Activated CD8-positive, alpha-beta memory T cell treated with anti-CD3 and anti-CD28 coated beads, Interleukin-2, amount 10 ng/mL, durations not matched to agents 7 days and 5 days (primary cell): ENCODE measurements at regions not wholly inside any gene's neighbourhood (a gene's known extent, or its start where the extent isn't known, plus 50 kb on each side); places are given as distances from the start of the nearest gene placed in this dataset.

Experiments used
- ATAC-seq: fragments of 150-1000 bp; cut with Tn5 transposase; one replicate; pipeline ENCODE4 v1.10.0; 2021; ENCODE audit warnings: moderate library complexity
- CTCF ChIA-PET: fragments of 350-600 bp; sonication (Branson Sonifier 250); formaldehyde crosslinking; loops from one replicate; lab custom pipeline; 2021; ENCODE audit warnings: antibody characterized with exemption; lab: Charles Lee
- DNase-seq: peaks from one replicate; pipeline ENCODE4 v3.0.0-alpha.2; 2020
- H3K27ac Mint-ChIP-seq: one replicate; pipeline ENCODE4 v1.8.0; 2021; ENCODE audit warnings: mild to moderate bottlenecking, mixed read lengths
- H3K27me3 Mint-ChIP-seq: one replicate; pipeline ENCODE4 v1.8.0; 2021; ENCODE audit warnings: mixed read lengths
- H3K36me3 Mint-ChIP-seq: one replicate; pipeline ENCODE4 v1.8.0; 2021; ENCODE audit warnings: mild to moderate bottlenecking, mixed read lengths
- H3K4me1 Mint-ChIP-seq: one replicate; pipeline ENCODE4 v1.8.0; 2021; ENCODE audit warnings: mixed read lengths
- H3K4me3 Mint-ChIP-seq: one replicate; pipeline ENCODE4 v1.8.0; 2021; ENCODE audit warnings: mild to moderate bottlenecking, moderate library complexity, mixed read lengths
- H3K9me3 Mint-ChIP-seq: one replicate; pipeline ENCODE4 v1.8.0; 2022; ENCODE audit warnings: low read depth, mixed read lengths

DNA sequence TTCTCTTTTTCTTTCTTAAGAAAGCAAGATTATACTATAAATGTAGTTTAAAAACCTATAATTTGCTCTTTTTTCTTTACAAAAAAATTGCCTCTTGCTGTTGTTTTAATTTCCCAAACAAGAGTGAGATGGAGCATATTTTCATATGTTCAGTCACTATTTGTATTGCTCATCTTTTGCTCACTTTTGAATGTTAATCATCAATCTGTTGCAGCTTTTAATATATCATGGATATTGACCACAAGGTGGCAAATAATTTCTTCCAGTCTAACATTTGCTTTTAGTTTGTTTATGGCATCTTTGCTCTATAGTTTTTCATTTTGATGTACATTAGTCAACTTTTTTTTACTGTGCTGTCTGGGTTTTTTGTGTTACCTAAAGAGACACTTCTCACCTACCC is 112.6 kb upstream of the THRB start:
- no peak overlapping the region for H3K4me3 Mint-ChIP-seq
- ATAC-seq (no peak), DNase-seq (no peak)
- H3K27me3 Mint-ChIP-seq: no peaks in the 10 kb centered on the region
- H3K9me3 Mint-ChIP-seq: no peaks in the 10 kb centered on the region
- CTCF ChIA-PET: no interaction called here
- H3K4me1 Mint-ChIP-seq: no peaks in the 10 kb centered on the region
- H3K36me3 Mint-ChIP-seq: no peaks in the 10 kb centered on the region
- H3K27ac Mint-ChIP-seq: no peak overlapping the region

DNA sequence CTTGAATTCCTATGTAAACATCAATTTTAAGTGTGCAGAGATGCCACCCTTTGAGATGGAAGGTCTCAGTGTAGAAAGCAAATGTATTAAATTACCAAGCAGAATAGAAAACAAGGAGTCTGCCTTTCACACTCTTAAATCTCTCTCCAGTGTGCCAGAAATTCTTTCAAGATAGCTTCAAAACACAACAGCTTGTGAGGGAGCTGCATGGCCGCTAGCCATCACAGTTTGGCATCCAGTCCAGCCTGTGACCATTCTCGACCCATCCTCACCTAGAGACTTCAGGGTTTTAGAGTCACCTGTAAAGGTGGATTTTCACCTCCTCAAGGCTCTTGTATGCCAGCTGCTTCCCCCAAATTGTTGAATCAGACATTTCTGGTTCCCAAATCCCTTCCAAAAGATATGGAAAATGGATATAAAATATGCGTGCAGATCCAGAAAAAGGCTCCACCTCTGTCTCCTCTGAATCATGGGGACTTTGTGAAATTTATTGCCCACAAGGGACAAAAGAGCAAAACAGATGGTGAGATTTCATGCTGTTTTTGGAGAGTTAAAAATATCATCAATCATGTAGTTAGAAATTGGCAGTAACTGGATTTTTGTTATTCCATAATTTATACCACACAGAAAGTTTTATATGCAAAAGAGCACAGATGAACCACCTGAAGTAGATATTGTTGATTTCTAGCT is 114.2 kb upstream of the THRB start:
- ATAC-seq (no peak), DNase-seq (no peak)
- H3K4me3 Mint-ChIP-seq: no peak overlapping the region
- no peak overlapping the region for H3K27ac Mint-ChIP-seq
- H3K4me1 Mint-ChIP-seq: no peaks in the 10 kb centered on the region
- H3K9me3 Mint-ChIP-seq: no peaks in the 10 kb centered on the region
- no peaks in the 10 kb centered on the region for H3K36me3 Mint-ChIP-seq
- CTCF ChIA-PET: no interaction called here
- H3K27me3 Mint-ChIP-seq: no peaks in the 10 kb centered on the region

GRCh38 chr3:24614359-24614758 is 119.7 kb upstream of the THRB start:
- ATAC-seq: no peak
- H3K4me3 Mint-ChIP-seq: no peak overlapping the region
- H3K36me3 Mint-ChIP-seq: no peaks in the 10 kb centered on the region
- H3K27me3 Mint-ChIP-seq: no peaks in the 10 kb centered on the region
- DNase-seq: no peak
- CTCF ChIA-PET: no interaction called here
- H3K4me1 Mint-ChIP-seq: no peaks in the 10 kb centered on the region
- no peaks in the 10 kb centered on the region for H3K9me3 Mint-ChIP-seq
- no peak overlapping the region for H3K27ac Mint-ChIP-seq

GRCh38 chr3:24615177-24615576 is 120.5 kb upstream of the THRB start:
- no peaks in the 10 kb centered on the region for H3K36me3 Mint-ChIP-seq
- H3K27me3 Mint-ChIP-seq: no peaks in the 10 kb centered on the region
- ATAC-seq: no peak
- CTCF ChIA-PET: no interaction called here
- no peak overlapping the region for H3K4me3 Mint-ChIP-seq
- H3K27ac Mint-ChIP-seq: no peak overlapping the region
- H3K9me3 Mint-ChIP-seq: no peaks in the 10 kb centered on the region
- DNase-seq: no peak
- no peaks in the 10 kb centered on the region for H3K4me1 Mint-ChIP-seq

DNA sequence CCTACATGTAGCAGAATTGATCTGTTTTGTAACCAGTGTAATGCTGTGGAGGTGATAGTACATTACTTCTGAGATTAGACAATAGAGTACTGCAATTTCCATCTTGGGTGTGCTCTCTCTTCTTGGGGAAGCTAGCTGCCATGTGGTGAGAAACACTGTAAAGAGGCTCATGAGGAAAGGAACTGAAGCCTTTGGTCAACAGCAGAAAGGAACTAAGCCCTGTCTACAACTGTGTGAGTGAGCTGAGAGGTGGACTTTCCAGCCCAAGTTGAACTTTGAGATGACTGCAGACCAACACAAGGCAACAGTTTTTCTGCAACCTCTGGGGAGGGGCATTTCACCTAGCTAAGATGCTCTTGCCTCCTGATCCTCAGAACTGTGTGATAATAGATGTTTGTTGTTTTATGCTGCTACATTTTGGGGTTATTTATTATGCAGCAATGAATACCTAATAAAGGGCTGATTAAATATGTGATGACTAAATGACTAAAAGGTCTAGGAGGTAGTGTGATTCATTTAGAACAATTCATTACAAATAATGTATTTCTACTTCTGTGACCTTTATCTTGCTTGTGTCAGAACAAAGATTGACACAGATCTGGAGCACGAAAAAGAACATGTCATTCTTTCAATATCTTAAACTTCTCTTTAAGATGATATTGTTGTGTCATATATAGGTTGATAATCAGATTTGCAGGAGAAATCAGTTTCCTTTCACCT is 121.6 kb upstream of the THRB start:
- CTCF ChIA-PET: no interaction called here
- DNase-seq: no peak
- Mint-ChIP-seq H3K9me3 (no peaks in the 10 kb centered on the region), H3K4me3 (no peak overlapping the region), H3K27me3 (no peaks in the 10 kb centered on the region), H3K36me3 (no peaks in the 10 kb centered on the region), H3K27ac (no peak overlapping the region), H3K4me1 (no peaks in the 10 kb centered on the region)
- ATAC-seq: no peak

DNA sequence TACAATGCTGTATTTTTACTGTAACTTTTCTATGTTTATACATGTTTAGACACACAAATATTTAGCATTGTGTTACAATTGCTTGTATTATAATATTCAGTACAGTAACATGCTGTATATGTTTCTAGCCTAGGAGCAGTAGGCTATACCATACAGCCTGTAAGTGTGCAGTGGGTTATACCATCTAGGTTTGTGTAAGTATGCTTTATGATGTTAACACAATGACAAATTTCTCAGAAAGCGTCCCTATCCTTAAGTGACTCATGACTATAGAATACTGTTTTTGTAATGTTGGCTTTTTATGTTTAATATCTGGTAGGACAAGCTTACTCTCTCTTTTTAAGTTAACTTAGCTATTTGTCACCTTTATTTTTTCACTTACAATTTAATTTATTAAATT is 127.5 kb upstream of the THRB start:
- Mint-ChIP-seq H3K27me3 (no peaks in the 10 kb centered on the region), H3K27ac (no peak overlapping the region), H3K4me3 (no peak overlapping the region), H3K36me3 (no peaks in the 10 kb centered on the region), H3K9me3 (no peaks in the 10 kb centered on the region), H3K4me1 (no peaks in the 10 kb centered on the region)
- CTCF ChIA-PET: no interaction called here
- no peak for DNase-seq
- no peak for ATAC-seq

DNA sequence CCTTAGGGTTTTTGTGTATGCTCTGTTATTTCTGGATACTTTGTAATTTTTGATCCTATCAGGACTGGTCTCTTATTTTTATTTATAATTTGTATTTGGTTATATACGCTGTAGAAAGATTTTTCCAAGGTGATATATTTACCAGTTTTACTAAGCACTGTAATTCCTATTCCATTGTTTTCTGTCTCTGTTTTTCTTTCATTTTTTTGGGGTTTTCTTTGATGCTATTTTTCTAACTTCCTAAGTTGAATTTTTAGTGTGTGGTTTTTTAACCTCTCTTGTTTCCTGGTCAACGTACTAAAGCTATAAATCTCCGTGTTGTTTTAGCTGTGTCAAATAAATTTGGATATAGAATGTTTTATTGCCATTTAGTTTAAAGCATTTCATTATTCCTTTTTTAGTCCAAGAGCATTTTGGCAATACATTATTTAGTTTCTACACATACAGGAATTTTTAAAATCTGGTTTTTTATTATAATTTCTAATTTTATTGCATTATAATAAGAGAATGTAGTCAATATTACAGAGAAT is 128.1 kb upstream of the THRB start:
- CTCF ChIA-PET: no interaction called here
- H3K9me3 Mint-ChIP-seq: no peaks in the 10 kb centered on the region
- H3K27me3 Mint-ChIP-seq: no peaks in the 10 kb centered on the region
- no peaks in the 10 kb centered on the region for H3K36me3 Mint-ChIP-seq
- no peak overlapping the region for H3K4me3 Mint-ChIP-seq
- no peak overlapping the region for H3K27ac Mint-ChIP-seq
- H3K4me1 Mint-ChIP-seq: no peaks in the 10 kb centered on the region
- DNase-seq (no peak), ATAC-seq (no peak)

GRCh38 chr3:24623657-24624056 is 129.0 kb upstream of the THRB start:
- no peaks in the 10 kb centered on the region for H3K4me1 Mint-ChIP-seq

GRCh38 chr3:24624938-24625681 is 130.5 kb upstream of the THRB start:
- Mint-ChIP-seq H3K27ac (no peak overlapping the region), H3K4me3 (no peak overlapping the region), H3K4me1 (no peaks in the 10 kb centered on the region), H3K9me3 (no peaks in the 10 kb centered on the region), H3K27me3 (no peaks in the 10 kb centered on the region), H3K36me3 (no peaks in the 10 kb centered on the region)
- no peak for DNase-seq
- CTCF ChIA-PET: no interaction called here
- no peak for ATAC-seq

More at GRCh38 chr3:24623657-24624056, 129.0 kb upstream of the THRB start:
- DNase-seq: no peak
- no peak for ATAC-seq
- Mint-ChIP-seq H3K9me3 (no peaks in the 10 kb centered on the region), H3K27ac (no peak overlapping the region), H3K36me3 (no peaks in the 10 kb centered on the region), H3K4me3 (no peak overlapping the region), H3K27me3 (no peaks in the 10 kb centered on the region)
- CTCF ChIA-PET: no interaction called here

DNA sequence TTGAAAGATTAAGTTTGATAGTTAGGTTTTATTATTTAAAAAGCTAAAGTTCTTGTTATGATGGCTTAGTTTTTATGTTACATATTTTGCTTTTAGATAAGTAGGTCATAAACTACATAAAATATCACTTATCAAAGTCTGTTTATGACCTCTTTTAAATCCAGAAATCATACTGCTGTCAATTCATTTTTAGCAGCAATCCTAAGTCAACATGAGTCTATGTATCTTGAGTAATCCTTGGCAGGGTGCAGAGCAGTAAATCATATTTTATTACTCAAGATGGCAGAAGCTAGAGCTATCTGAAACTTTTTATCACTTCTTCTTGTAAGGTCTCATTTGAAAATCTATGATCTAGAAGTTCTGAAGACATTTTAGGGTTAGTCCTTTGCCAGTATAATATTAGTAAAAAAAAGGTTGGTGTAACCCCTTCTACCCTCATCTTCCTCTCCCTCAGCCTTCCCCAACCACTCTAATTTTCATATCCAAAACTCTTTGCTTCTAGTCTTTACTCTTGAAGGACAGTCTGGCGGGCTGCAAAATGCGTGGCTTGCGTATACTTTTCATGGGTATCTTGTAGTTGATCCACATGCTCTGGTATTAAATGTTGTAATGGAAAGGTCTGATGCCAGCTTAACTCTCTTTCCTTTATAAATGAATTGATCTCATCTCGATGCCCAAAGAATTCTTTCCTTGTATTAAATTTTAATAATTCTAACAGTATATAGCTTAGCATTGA is 134.0 kb upstream of the THRB start:
- Mint-ChIP-seq H3K27ac (no peak overlapping the region), H3K4me1 (no peaks in the 10 kb centered on the region), H3K9me3 (no peaks in the 10 kb centered on the region), H3K36me3 (no peaks in the 10 kb centered on the region), H3K4me3 (no peak overlapping the region), H3K27me3 (no peaks in the 10 kb centered on the region)
- CTCF ChIA-PET: interaction anchor here (1.4 kb wide), 1 partner anchor 52 kb away, joined by 3 read pairs; no protein-coding TSS in a partner anchor
- ATAC-seq (no peak), DNase-seq (no peak)

DNA sequence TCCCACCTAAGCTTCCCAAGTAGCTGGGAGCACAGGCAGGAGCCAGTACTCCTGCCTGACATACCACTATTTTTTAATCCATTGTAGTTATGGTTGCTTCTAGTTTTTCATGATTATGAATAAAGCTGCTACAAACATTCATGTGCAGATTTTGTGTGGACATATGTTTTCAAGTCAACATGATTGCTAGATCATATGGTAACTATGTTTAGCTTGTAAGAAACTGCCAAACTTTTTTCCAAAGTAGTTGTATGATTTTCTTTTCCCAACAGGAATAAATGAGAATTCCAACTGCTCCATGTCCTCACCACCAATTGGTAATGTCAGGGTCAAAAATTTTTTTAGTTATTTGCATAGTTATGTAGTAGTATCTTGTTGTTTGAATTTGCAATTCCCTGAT is 136.8 kb upstream of the THRB start:
- no peaks in the 10 kb centered on the region for H3K4me1 Mint-ChIP-seq
- no peaks in the 10 kb centered on the region for H3K36me3 Mint-ChIP-seq
- H3K4me3 Mint-ChIP-seq: no peak overlapping the region
- DNase-seq (no peak), ATAC-seq (no peak)
- no peak overlapping the region for H3K27ac Mint-ChIP-seq
- CTCF ChIA-PET: no interaction called here
- no peaks in the 10 kb centered on the region for H3K9me3 Mint-ChIP-seq
- no peaks in the 10 kb centered on the region for H3K27me3 Mint-ChIP-seq

DNA sequence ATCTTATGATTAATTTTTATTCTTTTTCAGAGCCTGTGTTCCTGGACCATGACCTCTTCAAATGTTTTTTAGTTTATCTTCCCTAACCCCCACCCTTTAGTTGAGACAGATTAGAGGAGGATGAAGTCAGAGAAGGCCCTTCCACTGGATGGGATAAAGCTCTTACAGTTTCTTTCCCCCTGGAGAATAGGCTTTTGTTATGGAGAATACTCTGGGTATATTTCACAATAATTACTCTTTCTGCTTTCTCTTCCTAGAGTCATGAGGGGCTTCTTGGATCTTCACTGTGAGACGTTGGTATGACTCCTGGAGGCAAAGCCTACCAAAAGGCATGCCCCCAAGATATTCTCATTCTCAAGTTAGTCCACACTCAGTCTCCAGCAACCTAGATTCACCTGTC is 144.4 kb upstream of the THRB start:
- Mint-ChIP-seq H3K4me3 (no peak overlapping the region), H3K9me3 (no peaks in the 10 kb centered on the region), H3K27me3 (no peaks in the 10 kb centered on the region), H3K4me1 (no peaks in the 10 kb centered on the region), H3K36me3 (no peaks in the 10 kb centered on the region), H3K27ac (no peak overlapping the region)
- ATAC-seq (no peak), DNase-seq (no peak)
- CTCF ChIA-PET: no interaction called here
